HK-2 (cell line): ENCODE measurements at regions not wholly inside any gene's neighbourhood (a gene's known extent, or its start where the extent isn't known, plus 50 kb on each side); places are given as distances from the start of the nearest gene placed in this dataset.

ENCODE experiments used
- DNase-seq: peaks from one replicate; pipeline ENCODE4 v3.0.0-alpha.2; 2018; ENCODE audit not compliant: unreplicated experiment

- no peak for DNase-seq
These were observed 74.1 kb upstream of the DSEL start for GRCh38 chr18:67590571-67591141.

- no peak for DNase-seq
These were observed 72.8 kb upstream of the DSEL start for GRCh38 chr18:67589325-67589724.

GRCh38 chr18:67586101-67586500 is 69.6 kb upstream of the DSEL start:
- DNase-seq = no peak

- DNase-seq = no peak
These were observed 67.1 kb upstream of the DSEL start for GRCh38 chr18:67583621-67584020.

- DNase-seq = no peak
These were observed 66.0 kb upstream of the DSEL start for GRCh38 chr18:67582488-67582887.

GRCh38 chr18:67581178-67581577 is 64.7 kb upstream of the DSEL start:
- no peak for DNase-seq

- DNase-seq = no peak
These were observed 60.9 kb upstream of the DSEL start for GRCh38 chr18:67577386-67577785.

- no peak for DNase-seq
These were observed 58.2 kb upstream of the DSEL start for GRCh38 chr18:67574749-67575148.

GRCh38 chr18:67568166-67568565 is 51.6 kb upstream of the DSEL start:
- no peak for DNase-seq
